ENCODE measurements at regions not wholly inside any gene's neighbourhood (a gene's known extent, or its start where the extent isn't known, plus 50 kb on each side); places are given as distances from the start of the nearest gene placed in this dataset.
A peak's percentile ranks its signal among the peaks of the same experiment; 100 is the strongest.

DNA sequence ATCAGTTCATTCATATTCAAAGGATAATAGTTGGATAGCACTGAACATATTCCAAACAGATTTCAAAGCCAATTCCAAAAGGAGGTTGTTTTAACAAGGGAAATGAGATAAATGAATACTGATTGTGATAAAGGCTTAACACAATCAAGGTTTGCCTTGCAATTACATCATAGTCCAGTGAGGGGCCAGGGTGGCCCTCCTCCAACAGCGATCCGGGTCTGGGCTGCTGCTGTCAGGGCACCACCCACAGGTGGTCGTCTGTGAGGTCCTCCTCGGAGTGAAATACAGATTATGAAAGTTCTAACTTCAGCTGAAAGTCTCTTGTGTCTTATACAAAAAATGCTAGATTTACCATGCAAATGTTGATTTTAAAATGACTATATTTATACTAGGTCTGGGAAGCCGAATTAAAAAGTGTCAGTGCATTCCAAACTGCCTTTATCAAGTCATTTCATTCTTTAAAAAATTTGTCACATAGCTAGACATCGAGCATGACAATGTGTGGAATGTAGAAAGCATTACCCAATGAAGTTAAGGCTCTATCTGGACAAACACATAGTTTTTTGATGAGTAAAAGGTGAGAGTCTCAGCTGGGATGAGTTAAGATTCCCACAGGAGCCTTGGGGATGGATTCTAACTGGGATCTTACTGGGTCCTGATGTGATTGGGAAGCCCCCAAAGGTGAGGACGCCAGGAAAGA, 65.9 kb upstream of the SLC22A23 start:
- TF ChIP-seq, protein P1, sequence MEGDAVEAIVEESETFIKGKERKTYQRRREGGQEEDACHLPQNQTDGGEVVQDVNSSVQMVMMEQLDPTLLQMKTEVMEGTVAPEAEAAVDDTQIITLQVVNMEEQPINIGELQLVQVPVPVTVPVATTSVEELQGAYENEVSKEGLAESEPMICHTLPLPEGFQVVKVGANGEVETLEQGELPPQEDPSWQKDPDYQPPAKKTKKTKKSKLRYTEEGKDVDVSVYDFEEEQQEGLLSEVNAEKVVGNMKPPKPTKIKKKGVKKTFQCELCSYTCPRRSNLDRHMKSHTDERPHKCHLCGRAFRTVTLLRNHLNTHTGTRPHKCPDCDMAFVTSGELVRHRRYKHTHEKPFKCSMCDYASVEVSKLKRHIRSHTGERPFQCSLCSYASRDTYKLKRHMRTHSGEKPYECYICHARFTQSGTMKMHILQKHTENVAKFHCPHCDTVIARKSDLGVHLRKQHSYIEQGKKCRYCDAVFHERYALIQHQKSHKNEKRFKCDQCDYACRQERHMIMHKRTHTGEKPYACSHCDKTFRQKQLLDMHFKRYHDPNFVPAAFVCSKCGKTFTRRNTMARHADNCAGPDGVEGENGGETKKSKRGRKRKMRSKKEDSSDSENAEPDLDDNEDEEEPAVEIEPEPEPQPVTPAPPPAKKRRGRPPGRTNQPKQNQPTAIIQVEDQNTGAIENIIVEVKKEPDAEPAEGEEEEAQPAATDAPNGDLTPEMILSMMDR (IDR thresholded peaks at IDR 0.05; ENCODE audit: insufficient read depth, low read length, missing control alignments), result no peak
- DNase-seq (ENCODE audit: low read depth, low spot score), result peak; percentile 50
- ChIA-PET POLR2A (no interaction called here), CTCF (interaction anchor here (1.0 to 1.3 kb wide), 3 partner anchors 9 to 210 kb away, joined by 3 read pairs; no protein-coding TSS in a partner anchor)
- H3K4me3 ChIP-seq (ENCODE audit: low read depth, low read length), result no peak overlapping the region

DNA sequence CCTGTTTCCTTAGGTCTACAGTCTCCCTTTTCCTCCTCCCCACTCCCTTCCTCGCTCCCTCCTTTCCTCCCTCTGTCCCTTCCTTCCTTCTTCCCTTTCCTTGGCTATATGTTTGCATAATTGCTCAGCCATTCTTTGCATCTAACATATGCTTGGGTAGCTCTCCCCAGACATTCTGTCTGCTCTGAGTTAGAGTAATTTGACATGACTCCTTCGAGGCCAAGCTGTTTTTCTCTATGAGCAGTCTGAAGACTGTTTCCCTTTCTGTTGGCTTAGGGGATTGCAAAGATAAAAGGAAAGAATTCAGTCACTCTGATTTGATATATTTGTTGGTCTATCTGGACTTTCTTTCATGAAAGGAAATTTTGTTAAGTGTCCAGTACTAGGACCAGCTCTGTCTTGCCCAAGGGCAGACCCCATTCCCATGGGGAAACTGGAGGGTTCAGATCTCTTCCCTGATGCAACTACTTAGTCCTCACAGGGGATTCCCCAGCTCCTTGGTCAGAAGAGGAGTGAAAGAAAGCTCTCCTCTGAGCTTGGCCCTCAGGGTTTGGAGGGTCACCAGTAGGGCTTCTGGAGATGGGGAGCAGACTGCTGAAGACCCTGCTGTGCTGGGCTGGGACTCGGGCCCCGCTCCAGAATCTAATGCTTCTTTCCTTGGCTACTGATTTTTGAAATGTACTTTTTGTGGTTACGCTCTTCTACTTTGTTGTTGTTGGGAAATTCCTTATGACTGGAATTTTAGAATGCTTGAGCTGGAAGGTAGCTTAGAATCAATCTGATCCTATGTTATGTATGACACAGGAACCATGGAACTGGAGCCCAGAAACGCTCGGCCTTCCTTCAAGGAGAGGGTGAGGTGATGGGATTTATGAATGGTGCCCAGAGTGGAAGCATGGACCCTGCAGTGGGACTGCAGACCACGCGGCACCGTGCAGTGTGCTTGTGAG, 63.7 kb upstream of the SLC22A23 start:
- ChIA-PET POLR2A (no interaction called here), CTCF (interaction anchor here (0.9 to 1.1 kb wide), 4 partner anchors 10 to 241 kb away, joined by 3 to 4 read pairs (median 4); no protein-coding TSS in a partner anchor)
- H3K4me3 ChIP-seq (ENCODE audit: low read depth, low read length), result no peak overlapping the region
- TF ChIP-seq, protein P1 (IDR thresholded peaks at IDR 0.05; ENCODE audit: insufficient read depth, low read length, missing control alignments), result no peak
- DNase-seq (ENCODE audit: low read depth, low spot score), result no peak

DNA sequence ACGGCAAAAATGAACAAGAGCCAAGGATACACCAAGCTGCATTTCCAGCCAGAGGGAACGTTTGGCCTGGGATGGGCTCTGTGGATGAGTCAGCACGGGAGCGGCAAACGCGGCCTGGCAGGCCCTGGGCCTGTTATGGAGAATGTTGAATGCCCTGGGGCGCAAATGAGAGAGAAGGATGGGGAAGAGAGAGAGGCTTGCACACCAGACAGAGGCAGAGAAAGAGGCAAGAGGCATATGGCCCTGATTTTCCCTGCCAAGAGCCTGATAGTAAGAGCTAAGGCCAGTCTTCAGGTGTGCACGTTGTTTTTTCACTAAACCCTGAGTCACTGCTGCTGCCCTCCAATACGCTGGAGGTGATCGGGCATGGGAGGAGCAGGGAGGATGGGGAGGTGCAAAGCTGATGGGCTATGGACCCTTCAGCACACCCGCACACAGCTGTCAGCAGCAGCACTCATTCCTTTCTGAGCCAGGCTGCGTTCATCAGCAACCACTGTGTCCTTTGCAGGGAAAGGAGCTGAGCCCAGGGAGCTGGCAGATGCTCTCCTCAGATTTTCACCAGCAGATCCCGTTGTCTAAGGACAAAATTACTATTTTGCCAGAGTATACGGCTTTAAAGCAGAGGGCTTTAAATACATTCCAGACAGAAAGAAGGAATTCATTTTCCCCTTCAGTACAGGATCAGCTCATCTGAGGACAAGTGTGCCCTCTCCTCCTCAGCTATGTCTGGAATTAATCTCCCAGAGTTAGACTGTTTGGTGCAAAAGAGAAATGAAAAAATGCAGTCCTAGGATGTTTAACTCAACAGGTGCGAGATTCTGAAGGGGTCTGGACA, 61.7 kb upstream of the SLC22A23 start:
- ChIA-PET POLR2A (interaction anchor here (0.9 to 2.3 kb wide), 4 partner anchors 34 to 271 kb away, joined by 3 to 12 read pairs (median 4); no protein-coding TSS in a partner anchor), CTCF (interaction anchor here (0.8 to 2.1 kb wide), 4 partner anchors 8 to 239 kb away, joined by 3 to 6 read pairs (median 4); no protein-coding TSS in a partner anchor)
- DNase-seq (ENCODE audit: low read depth, low spot score), result no peak
- TF ChIP-seq, protein P1 (IDR thresholded peaks at IDR 0.05; ENCODE audit: insufficient read depth, low read length, missing control alignments), result no peak
- no peak overlapping the region for H3K4me3 ChIP-seq (ENCODE audit: low read depth, low read length)

DNA sequence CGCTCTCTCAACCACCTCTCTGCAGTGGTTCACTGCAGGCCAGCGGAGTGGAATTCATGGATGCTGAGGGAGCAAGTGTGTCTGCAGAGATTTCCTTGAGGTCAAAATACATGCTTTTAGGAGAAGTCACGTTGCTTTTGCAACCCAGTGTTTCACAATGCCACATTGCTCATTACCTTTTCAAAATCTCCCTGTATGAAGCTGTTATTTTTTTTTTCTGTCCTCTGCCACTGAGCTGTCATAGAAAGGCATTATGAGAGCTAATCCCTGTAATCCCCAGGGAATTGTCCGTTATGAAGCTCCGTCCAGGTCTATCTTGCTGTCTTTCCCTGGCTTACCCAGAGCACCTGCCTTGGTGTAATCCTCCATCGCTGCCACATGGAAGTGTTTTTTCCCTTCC, 60.5 kb upstream of the SLC22A23 start:
- POLR2A ChIA-PET, result interaction anchor here (1.2 to 2.3 kb wide), 2 partner anchors 33 to 44 kb away, joined by 5 to 12 read pairs; no protein-coding TSS in a partner anchor
- TF ChIP-seq, protein P1 (IDR thresholded peaks at IDR 0.05; ENCODE audit: insufficient read depth, low read length, missing control alignments), result no peak
- H3K4me3 ChIP-seq (ENCODE audit: low read depth, low read length), result no peak overlapping the region
- DNase-seq (ENCODE audit: low read depth, low spot score), result peak; percentile 89
- CTCF ChIA-PET, result interaction anchor here (0.7 to 2.1 kb wide), 4 partner anchors 10 to 240 kb away, joined by 3 to 6 read pairs (median 3); no protein-coding TSS in a partner anchor

DNA sequence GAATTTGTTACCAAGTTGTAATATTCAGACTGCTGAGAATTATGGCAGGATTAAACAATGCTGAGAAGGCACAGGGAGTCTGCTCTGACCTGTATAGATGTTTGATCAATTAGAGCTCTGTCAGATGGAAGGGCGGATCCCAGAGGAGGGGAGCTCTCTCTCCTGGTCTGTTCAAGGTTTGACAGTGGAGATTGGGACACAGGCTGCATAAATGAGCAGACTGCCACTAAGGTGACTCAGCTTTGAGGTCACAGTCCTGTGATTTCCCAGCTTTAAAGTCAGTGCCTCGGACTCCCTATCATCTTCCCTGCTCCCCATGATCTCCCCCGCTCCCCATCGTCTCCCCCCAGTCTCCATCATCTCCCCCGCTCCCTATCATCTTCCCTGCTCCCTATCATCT, 59.2 kb upstream of the SLC22A23 start:
- CTCF ChIA-PET, result interaction anchor here (0.9 kb wide), 1 partner anchor 236 kb away, joined by 3 read pairs; no protein-coding TSS in a partner anchor
- no peak for DNase-seq (ENCODE audit: low read depth, low spot score)

More for the DNA sequence above, 59.2 kb upstream of the SLC22A23 start:
- POLR2A ChIA-PET, result no interaction called here
- TF ChIP-seq, protein P1 (IDR thresholded peaks at IDR 0.05; ENCODE audit: insufficient read depth, low read length, missing control alignments), result no peak
- no peak overlapping the region for H3K4me3 ChIP-seq (ENCODE audit: low read depth, low read length)
